Uterus (tissue), 3 donors: ENCODE measurements at regions not wholly inside any gene's neighbourhood (a gene's known extent, or its start where the extent isn't known, plus 50 kb on each side); places are given as distances from the start of the nearest gene placed in this dataset.

Experiments used
- DNase-seq, 2 donors: peaks; one replicate each; pipeline ENCODE4 v3.0.0-alpha.2; 2019 to 2020
- H3K27ac ChIP-seq, 2 donors: fragments of 200-600 bp; sonication (generic); 1 replicate in 1 of 2; 2 replicates in 1 of 2; pipeline ENCODE4 v1.5.1; 2016 to 2018
- H3K27me3 ChIP-seq, 2 donors: fragments of 200-600 bp; sonication (generic); one replicate each; pipeline ENCODE4 v1.5.1; 2018 to 2019; ENCODE audit warnings: control low read depth in 1 of 2
- H3K36me3 ChIP-seq, 2 donors: fragments of 200-600 bp; sonication (generic); one replicate each; pipeline ENCODE4 v1.5.1; 2019; ENCODE audit warnings: control low read depth in 1 of 2
- H3K4me1 ChIP-seq, 2 donors: fragments of 200-600 bp; sonication (generic); one replicate each; pipeline ENCODE4 v1.5.1; 2018 to 2019; ENCODE audit warnings: control low read depth in 1 of 2
- H3K4me3 ChIP-seq, 2 donors: fragments of 200-600 bp; sonication (generic); 1 replicate in 1 of 2; 2 replicates in 1 of 2; pipeline ENCODE4 v1.5.1; 2018 to 2019; ENCODE audit warnings: mild to moderate bottlenecking in 1 of 2
- H3K9me3 ChIP-seq, 2 donors: fragments of 200-600 bp; sonication (generic); one replicate each; pipeline ENCODE4 v1.5.1; 2019; ENCODE audit warnings: control low read depth in 1 of 2
- CTCF ChIP-seq, 4 experiments: fragments of 200-600 bp in 2 of 4; fragments of 450-650 bp in 2 of 4; sonication (generic) in 2 of 4; IDR thresholded peaks; one replicate each; pipeline ENCODE4 v1.5.1; 2016 to 2019; ENCODE audit warnings: antibody characterized with exemption in 4 of 4, mild to moderate bottlenecking in 2 of 4, moderate library complexity in 1 of 4
- POLR2A ChIP-seq, 2 donors: fragments of 450-650 bp; IDR thresholded peaks; one replicate each; pipeline ENCODE4 v1.6.1; 2016; ENCODE audit warnings: antibody characterized with exemption in 2 of 2, mild to moderate bottlenecking in 1 of 2, moderate library complexity in 1 of 2
- intact Hi-C: fragments of 100-400 bp; cut with DNase I; formaldehyde crosslinking; loops from one replicate; pipeline ENCODE4 v1.15.1; 2023; ENCODE audit warnings: low total_unique reads
- donor health status: DM: yes; HTN: yes; CAD: no.

DNA sequence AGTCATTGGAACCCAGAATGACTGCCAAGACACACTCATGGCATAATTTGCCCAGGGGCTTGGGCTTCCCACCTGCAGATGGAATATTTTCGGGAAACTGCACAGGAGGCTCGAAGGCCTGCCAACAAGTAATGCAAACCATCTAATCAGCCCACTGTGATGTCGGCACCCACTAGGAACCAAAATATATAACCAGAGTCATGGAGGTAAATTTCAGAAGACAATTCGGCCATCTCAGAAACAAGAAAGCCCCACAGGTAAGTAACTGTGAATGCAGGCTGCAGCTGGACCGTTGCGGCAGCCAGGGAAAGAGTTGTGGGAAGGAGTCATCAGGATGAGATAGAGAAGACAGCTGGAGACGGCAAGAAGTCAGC lies 264.4 kb downstream of the SYK start:
- intact Hi-C loops, result no loop called here

GRCh38 chr9:91066856-91067255 lies 265.2 kb downstream of the SYK start:
- H3K4me3 ChIP-seq, result no peak overlapping the region
- H3K36me3 ChIP-seq, result no peaks in the 10 kb centered on the region
- H3K27ac ChIP-seq, result no peak overlapping the region
- intact Hi-C loops, result no loop called here
- TF ChIP-seq POLR2A (IDR thresholded peaks at IDR 0.05) (no peak), CTCF (IDR thresholded peaks at IDR 0.05) (no peak)
- DNase-seq, result no peak
- H3K9me3 ChIP-seq, result no peaks in the 10 kb centered on the region
- no peaks in the 10 kb centered on the region for H3K27me3 ChIP-seq
- H3K4me1 ChIP-seq, result peaks cover 0 to 2% of the 10 kb centered on the region in 2 donors

More for the DNA sequence above, 264.4 kb downstream of the SYK start:
- no peaks in the 10 kb centered on the region for H3K9me3 ChIP-seq
- H3K4me1 ChIP-seq, result peaks cover 0 to 9% of the 10 kb centered on the region in 2 donors
- DNase-seq, result no peak
- H3K4me3 ChIP-seq, result no peak overlapping the region
- no peaks in the 10 kb centered on the region for H3K36me3 ChIP-seq
- no peaks in the 10 kb centered on the region for H3K27me3 ChIP-seq
- H3K27ac ChIP-seq, result no peak overlapping the region
- TF ChIP-seq CTCF (IDR thresholded peaks at IDR 0.05), result no peak
- no peak for TF ChIP-seq POLR2A (IDR thresholded peaks at IDR 0.05)

GRCh38 chr9:91067306-91067860 lies 265.8 kb downstream of the SYK start:
- no peaks in the 10 kb centered on the region for H3K27me3 ChIP-seq
- TF ChIP-seq POLR2A (IDR thresholded peaks at IDR 0.05), result no peak
- no peak for TF ChIP-seq CTCF (IDR thresholded peaks at IDR 0.05)
- intact Hi-C loops, result no loop called here
- H3K9me3 ChIP-seq, result no peaks in the 10 kb centered on the region
- no peaks in the 10 kb centered on the region for H3K4me1 ChIP-seq
- no peak overlapping the region for H3K27ac ChIP-seq
- no peak overlapping the region for H3K4me3 ChIP-seq
- DNase-seq, result no peak
- no peaks in the 10 kb centered on the region for H3K36me3 ChIP-seq

- TF ChIP-seq POLR2A (IDR thresholded peaks at IDR 0.05), result no peak
- no peak for TF ChIP-seq CTCF (IDR thresholded peaks at IDR 0.05)
- no peak for DNase-seq
- peak overlapping the region; percentile 70 to 88 for H3K27ac ChIP-seq
Observed at GRCh38 chr9:91071184-91071990, 269.8 kb downstream of the SYK start.

DNA sequence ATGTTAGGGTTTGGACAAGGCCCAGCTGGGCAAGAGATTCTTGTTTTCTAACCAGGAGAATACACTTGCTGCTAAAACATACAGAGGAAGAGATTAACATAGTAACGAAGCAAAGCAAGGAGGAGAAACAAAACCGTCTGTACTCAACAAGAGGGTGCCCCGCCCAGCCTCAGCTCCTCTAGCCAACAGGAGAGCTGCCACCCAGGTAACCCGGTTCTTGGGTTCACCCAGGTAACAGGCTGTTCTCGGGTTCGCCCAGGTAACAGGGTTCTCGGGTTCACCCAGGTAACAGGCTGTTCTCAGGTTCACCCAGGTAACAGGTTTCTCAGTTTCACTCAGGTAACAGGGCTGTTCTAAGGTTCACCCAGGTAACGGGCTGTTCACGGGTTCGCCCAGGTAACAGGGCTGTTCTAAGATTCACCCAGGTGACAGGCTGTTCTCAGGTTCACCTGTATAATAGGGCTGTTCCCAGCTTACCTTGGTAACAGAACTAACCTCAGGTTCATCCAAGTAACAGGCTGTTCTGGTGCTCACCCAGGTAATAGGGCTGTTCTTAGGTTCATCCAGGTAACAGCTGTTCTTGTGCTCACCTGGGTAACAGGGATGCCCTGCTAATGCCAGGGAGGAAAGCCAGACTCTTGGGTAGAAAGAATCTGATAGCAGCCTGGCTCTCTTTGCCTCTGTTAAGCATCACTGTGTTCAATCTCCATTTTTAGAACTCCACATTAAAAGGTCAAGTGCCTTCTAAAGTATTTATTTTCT lies 271.6 kb downstream of the SYK start:
- no peaks in the 10 kb centered on the region for H3K9me3 ChIP-seq
- TF ChIP-seq CTCF (IDR thresholded peaks at IDR 0.05) (no peak), POLR2A (IDR thresholded peaks at IDR 0.05) (no peak)
- H3K4me3 ChIP-seq, result no peak overlapping the region
- H3K27me3 ChIP-seq, result no peaks in the 10 kb centered on the region
- intact Hi-C loops, result no loop called here
- H3K27ac ChIP-seq, result peak overlapping the region; percentile 70 to 88
- DNase-seq, result no peak
- H3K4me1 ChIP-seq, result peaks cover 0 to 18% of the 10 kb centered on the region in 2 donors
- H3K36me3 ChIP-seq, result no peaks in the 10 kb centered on the region

More at GRCh38 chr9:91071184-91071990, 269.8 kb downstream of the SYK start:
- H3K27me3 ChIP-seq, result no peaks in the 10 kb centered on the region
- no peaks in the 10 kb centered on the region for H3K9me3 ChIP-seq
- H3K36me3 ChIP-seq, result no peaks in the 10 kb centered on the region
- intact Hi-C loops, result no loop called here
- peaks cover 0 to 10% of the 10 kb centered on the region in 2 donors for H3K4me1 ChIP-seq
- H3K4me3 ChIP-seq, result no peak overlapping the region
